Nephron (organoid): ENCODE measurements at regions not wholly inside any gene's neighbourhood (a gene's known extent, or its start where the extent isn't known, plus 50 kb on each side); places are given as distances from the start of the nearest gene placed in this dataset.

ENCODE experiments used
- H3K27ac Mint-ChIP-seq, 3 experiments: 2 replicates each; pipeline ENCODE4 v1.8.0; 2020; ENCODE audit warnings: mixed read lengths in 3 of 3, mild to moderate bottlenecking in 2 of 3, moderate library complexity in 1 of 3
- H3K27me3 Mint-ChIP-seq: 2 replicates; pipeline ENCODE4 v1.8.0; 2021; ENCODE audit warnings: low read depth, mild to moderate bottlenecking, moderate library complexity, mixed read lengths
- H3K36me3 Mint-ChIP-seq: 2 replicates; pipeline ENCODE4 v1.8.0; 2020; ENCODE audit warnings: low read depth, mixed read lengths
- H3K4me1 Mint-ChIP-seq: 2 replicates; pipeline ENCODE4 v1.8.0; 2020; ENCODE audit warnings: mixed read lengths
- H3K4me3 Mint-ChIP-seq, 3 experiments: 2 replicates each; pipeline ENCODE4 v1.8.0; 2020; ENCODE audit warnings: mild to moderate bottlenecking in 3 of 3, mixed read lengths in 3 of 3, moderate library complexity in 2 of 3
- H3K9me3 Mint-ChIP-seq: 2 replicates; pipeline ENCODE4 v1.8.0; 2020; ENCODE audit warnings: mixed read lengths
- TF ChIP-seq, protein P1 (sequence below), 3 experiments: fragments of 200-600 bp; sonication (generic); IDR thresholded peaks; one replicate each; pipeline ENCODE4 v1.5.0; 2021; ENCODE audit warnings: antibody characterized with exemption in 3 of 3; ENCODE audit not compliant: unreplicated experiment in 3 of 3

GRCh38 chr10:7470371-7470770, 59.5 kb upstream of the SFMBT2 start:
- Mint-ChIP-seq H3K9me3 (no peaks in the 10 kb centered on the region), H3K4me3 (no peak overlapping the region), H3K27ac (no peak overlapping the region), H3K27me3 (peaks cover 3% of the 10 kb centered on the region), H3K4me1 (peaks cover 2% of the 10 kb centered on the region), H3K36me3 (no peaks in the 10 kb centered on the region)
- TF ChIP-seq, protein P1, sequence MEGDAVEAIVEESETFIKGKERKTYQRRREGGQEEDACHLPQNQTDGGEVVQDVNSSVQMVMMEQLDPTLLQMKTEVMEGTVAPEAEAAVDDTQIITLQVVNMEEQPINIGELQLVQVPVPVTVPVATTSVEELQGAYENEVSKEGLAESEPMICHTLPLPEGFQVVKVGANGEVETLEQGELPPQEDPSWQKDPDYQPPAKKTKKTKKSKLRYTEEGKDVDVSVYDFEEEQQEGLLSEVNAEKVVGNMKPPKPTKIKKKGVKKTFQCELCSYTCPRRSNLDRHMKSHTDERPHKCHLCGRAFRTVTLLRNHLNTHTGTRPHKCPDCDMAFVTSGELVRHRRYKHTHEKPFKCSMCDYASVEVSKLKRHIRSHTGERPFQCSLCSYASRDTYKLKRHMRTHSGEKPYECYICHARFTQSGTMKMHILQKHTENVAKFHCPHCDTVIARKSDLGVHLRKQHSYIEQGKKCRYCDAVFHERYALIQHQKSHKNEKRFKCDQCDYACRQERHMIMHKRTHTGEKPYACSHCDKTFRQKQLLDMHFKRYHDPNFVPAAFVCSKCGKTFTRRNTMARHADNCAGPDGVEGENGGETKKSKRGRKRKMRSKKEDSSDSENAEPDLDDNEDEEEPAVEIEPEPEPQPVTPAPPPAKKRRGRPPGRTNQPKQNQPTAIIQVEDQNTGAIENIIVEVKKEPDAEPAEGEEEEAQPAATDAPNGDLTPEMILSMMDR (IDR thresholded peaks at IDR 0.05; ENCODE audit: unreplicated experiment in 3 of 3): no peak

DNA sequence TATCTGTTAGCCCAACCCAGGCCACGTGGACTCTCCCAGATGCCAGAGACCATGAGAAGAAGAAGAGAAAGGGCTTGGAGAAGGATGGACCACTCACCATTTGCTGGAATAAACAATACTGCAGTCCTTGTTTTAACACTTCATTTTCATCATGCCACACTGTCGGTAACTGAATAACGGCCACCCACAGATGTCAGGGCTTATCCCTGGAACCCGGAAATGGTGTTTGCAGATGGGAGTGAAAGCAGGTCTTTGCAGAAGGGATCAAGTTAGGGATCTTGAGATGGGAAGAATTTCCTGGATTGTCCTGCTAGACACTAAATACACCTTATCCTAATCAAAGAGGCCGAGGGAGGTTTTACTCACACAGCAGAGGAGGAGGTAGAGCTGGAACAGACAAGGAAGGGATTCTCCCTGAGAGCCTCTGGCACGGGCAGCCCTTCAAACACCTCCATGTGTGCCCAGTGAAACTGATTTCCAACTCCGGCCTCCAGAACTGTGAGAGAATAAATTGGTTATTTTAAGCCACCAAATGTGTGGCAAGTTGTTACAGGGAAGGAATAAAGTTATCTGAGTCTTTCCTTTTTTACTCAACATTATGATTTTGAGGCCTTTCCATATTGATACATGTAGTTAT, 56.3 kb upstream of the SFMBT2 start:
- no peak overlapping the region for H3K4me3 Mint-ChIP-seq
- H3K27me3 Mint-ChIP-seq: peaks cover 5% of the 10 kb centered on the region
- no peaks in the 10 kb centered on the region for H3K9me3 Mint-ChIP-seq
- no peak overlapping the region for H3K27ac Mint-ChIP-seq
- H3K4me1 Mint-ChIP-seq: no peaks in the 10 kb centered on the region
- no peaks in the 10 kb centered on the region for H3K36me3 Mint-ChIP-seq
- TF ChIP-seq, protein P1 (IDR thresholded peaks at IDR 0.05; ENCODE audit: unreplicated experiment in 3 of 3): no peak

DNA sequence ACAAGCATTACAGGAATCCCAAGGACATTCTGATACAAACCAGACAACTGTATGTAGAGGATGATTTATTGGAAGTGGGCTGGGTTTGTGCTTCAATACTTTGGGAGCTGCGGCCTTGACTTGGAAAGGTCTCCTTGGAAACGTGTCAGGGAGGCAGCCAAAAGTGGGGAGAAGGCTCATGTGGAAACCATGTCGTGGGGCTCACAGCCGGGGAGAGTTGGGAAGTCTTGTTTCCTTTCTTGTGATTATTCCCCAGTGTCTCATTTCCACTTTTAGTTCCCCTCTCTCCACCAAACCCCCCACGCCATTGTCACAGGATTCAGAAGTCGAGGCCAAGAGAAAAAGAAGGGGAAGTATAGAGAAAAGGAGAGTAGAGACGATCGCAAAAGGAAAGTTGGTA, 53.9 kb upstream of the SFMBT2 start:
- H3K27ac Mint-ChIP-seq: no peak overlapping the region
- H3K27me3 Mint-ChIP-seq: peaks cover 5% of the 10 kb centered on the region
- H3K4me1 Mint-ChIP-seq: no peaks in the 10 kb centered on the region
- H3K9me3 Mint-ChIP-seq: no peaks in the 10 kb centered on the region
- H3K36me3 Mint-ChIP-seq: no peaks in the 10 kb centered on the region
- no peak overlapping the region for H3K4me3 Mint-ChIP-seq
- TF ChIP-seq, protein P1 (IDR thresholded peaks at IDR 0.05; ENCODE audit: unreplicated experiment in 3 of 3): no peak
